BJ (cell line): ENCODE measurements at regions not wholly inside any gene's neighbourhood (a gene's known extent, or its start where the extent isn't known, plus 50 kb on each side); places are given as distances from the start of the nearest gene placed in this dataset.

Experiments
- CTCF ChIA-PET: fragments of 350-600 bp; formaldehyde crosslinking; extraction: SDS; loops from one replicate; lab custom pipeline; 2021; ENCODE audit warnings: antibody characterized with exemption, inconsistent platforms; lab: Yijun Ruan, JAX
- POLR2A ChIA-PET: fragments of 300-600 bp; sonication (Branson Sonifier 250); formaldehyde crosslinking; extraction: SDS; loops from one replicate; lab custom pipeline; 2021; ENCODE audit warnings: antibody characterized with exemption; lab: Charles Lee
- DNase-seq: peaks from one replicate; pipeline ENCODE4 v3.0.0-alpha.2; 2011; ENCODE audit warnings: low read depth
- H3K27me3 ChIP-seq: 2 replicates; pipeline ENCODE4 v1.6.0; 2011; ENCODE audit warnings: low read length; ENCODE audit not compliant: control insufficient read depth, insufficient read depth
- H3K36me3 ChIP-seq: 2 replicates; pipeline ENCODE4 v1.5.1; 2011; ENCODE audit warnings: low read length; ENCODE audit not compliant: control insufficient read depth, insufficient read depth
- H3K4me3 ChIP-seq: 2 replicates; pipeline ENCODE4 v1.5.1; 2011; ENCODE audit warnings: low read depth, mild to moderate bottlenecking, control low read depth, low read length
- TF ChIP-seq, protein P1 (sequence below): IDR thresholded peaks from 2 replicates; pipeline ENCODE4 v1.5.1; 2011; ENCODE audit warnings: low read depth, mild to moderate bottlenecking, control low read depth, inconsistent platforms, low read length, moderate library complexity; ENCODE audit not compliant: insufficient read depth

DNA sequence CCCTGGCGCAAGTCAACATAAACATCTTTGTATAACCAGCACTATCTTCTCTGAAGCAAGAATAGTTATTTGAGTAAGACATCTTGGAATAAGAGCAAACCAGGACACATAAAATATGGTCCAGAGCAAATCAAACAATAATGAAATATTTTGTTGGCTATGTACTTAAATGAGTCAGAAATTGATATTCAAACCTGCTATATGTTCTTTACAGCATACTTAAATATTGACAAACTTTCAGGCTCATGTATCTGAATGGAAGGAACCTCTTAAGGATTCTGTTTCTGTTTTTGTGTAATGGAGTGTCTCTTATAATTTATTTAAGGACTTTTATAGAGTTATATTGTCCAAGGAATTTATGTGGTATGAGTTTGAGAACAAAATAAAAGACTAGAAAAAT, 747.3 kb downstream of the EFNA5 start:
- DNase-seq, result no peak
- Histone ChIP-seq H3K36me3 (no peaks in the 10 kb centered on the region), H3K4me3 (no peak overlapping the region), H3K27me3 (no peaks in the 10 kb centered on the region)
- TF ChIP-seq, protein P1, sequence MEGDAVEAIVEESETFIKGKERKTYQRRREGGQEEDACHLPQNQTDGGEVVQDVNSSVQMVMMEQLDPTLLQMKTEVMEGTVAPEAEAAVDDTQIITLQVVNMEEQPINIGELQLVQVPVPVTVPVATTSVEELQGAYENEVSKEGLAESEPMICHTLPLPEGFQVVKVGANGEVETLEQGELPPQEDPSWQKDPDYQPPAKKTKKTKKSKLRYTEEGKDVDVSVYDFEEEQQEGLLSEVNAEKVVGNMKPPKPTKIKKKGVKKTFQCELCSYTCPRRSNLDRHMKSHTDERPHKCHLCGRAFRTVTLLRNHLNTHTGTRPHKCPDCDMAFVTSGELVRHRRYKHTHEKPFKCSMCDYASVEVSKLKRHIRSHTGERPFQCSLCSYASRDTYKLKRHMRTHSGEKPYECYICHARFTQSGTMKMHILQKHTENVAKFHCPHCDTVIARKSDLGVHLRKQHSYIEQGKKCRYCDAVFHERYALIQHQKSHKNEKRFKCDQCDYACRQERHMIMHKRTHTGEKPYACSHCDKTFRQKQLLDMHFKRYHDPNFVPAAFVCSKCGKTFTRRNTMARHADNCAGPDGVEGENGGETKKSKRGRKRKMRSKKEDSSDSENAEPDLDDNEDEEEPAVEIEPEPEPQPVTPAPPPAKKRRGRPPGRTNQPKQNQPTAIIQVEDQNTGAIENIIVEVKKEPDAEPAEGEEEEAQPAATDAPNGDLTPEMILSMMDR, result no peak
- ChIA-PET CTCF (no interaction called here), POLR2A (no interaction called here)

DNA sequence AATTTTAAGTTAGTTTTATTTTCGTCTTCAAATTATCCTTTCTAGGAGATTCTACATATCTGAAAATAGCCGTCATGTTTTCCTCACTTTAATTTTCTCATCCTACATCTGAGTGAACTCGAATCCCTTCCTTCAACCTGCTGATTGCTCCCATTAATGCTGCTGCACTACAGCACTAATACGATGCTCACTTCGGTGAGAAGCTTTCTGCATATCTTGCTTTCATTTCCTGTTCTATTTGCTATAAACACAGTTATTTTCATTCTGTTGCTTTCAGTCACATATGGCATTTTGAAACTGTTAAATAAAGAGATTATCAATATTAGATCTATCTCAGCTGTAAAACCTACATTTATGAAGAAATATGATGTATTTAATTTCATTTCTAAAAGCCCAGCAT, 749.2 kb downstream of the EFNA5 start:
- no peak for DNase-seq
- ChIA-PET POLR2A (no interaction called here), CTCF (no interaction called here)
- Histone ChIP-seq H3K4me3 (no peak overlapping the region), H3K27me3 (no peaks in the 10 kb centered on the region), H3K36me3 (no peaks in the 10 kb centered on the region)
- TF ChIP-seq, protein P1, result no peak

DNA sequence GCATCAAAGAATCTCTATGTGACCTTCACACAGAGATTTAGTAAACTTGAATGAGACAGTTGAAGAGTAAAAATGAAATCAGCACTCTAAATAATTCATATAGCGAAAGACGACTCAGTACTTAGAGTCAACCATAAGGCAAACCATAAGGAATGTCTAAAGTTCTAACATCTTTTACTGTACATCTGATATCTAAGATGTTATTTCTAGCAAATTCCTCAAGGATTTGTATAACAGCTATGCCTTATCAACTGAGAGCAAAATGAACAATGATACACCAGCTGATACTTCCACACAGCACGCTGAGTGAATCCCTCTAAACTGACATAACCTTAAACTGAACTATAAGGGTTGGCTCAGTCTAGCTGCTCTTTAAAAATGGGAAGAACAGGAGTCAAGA, 760.3 kb downstream of the EFNA5 start:
- DNase-seq, result no peak
- ChIA-PET POLR2A (no interaction called here), CTCF (no interaction called here)
- TF ChIP-seq, protein P1, result no peak
- Histone ChIP-seq H3K27me3 (no peaks in the 10 kb centered on the region), H3K4me3 (no peak overlapping the region), H3K36me3 (no peaks in the 10 kb centered on the region)

DNA sequence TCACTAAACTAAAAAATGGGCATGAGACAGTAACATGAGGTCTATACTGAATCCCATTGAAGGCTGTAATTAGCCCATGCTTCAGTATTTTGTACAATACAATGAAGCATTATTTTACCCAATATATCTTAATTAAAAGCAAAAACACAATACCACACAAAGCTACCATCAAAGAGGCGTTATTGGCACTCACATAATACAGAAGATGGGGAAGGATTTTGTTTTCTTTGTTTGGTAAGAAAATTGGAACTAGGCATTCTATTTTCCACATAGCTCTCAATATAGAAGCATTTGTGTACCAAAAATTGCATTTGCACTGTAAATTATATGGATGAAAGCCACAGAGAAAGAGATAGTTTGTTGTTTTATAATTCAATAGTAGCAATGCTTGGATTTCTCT, 761.0 kb downstream of the EFNA5 start:
- no peak overlapping the region for H3K4me3 ChIP-seq
- TF ChIP-seq, protein P1, result no peak
- POLR2A ChIA-PET, result no interaction called here
- H3K27me3 ChIP-seq, result no peaks in the 10 kb centered on the region
- CTCF ChIA-PET, result no interaction called here
- no peaks in the 10 kb centered on the region for H3K36me3 ChIP-seq
- DNase-seq, result no peak

DNA sequence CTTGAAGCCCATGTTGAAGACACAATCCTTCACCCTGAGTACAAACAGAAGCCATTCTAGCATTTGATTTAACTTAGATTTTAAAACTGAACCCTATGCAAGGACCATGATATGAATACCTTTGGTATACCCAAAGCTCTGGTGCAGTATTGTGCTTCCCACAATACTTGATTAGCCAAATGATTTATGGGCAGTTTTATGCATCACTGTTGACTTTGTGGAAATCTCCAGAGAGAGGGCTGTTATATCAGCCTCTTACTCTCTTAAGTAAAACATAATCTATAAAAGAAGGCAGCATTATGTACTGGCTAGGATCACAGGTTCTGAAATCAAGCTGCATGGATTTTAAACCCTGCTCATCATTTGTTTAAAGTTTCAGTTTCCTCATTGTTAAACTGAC, 762.8 kb downstream of the EFNA5 start:
- DNase-seq, result no peak
- Histone ChIP-seq H3K27me3 (no peaks in the 10 kb centered on the region), H3K4me3 (no peak overlapping the region), H3K36me3 (no peaks in the 10 kb centered on the region)
- ChIA-PET POLR2A (no interaction called here), CTCF (no interaction called here)
- TF ChIP-seq, protein P1, result no peak
